ENCODE measurements at regions not wholly inside any gene's neighbourhood (a gene's known extent, or its start where the extent isn't known, plus 50 kb on each side); places are given as distances from the start of the nearest gene placed in this dataset.

- Mint-ChIP-seq H3K9me3 (no peaks in the 10 kb centered on the region), H3K36me3 (no peaks in the 10 kb centered on the region), H3K4me1 (peaks cover 11% of the 10 kb centered on the region), H3K4me3 (no peak overlapping the region), H3K27me3 (no peaks in the 10 kb centered on the region), H3K27ac (no peak overlapping the region)
- peak; percentile 81 for ATAC-seq
These were observed 250.3 kb upstream of the HTR2A start for GRCh38 chr13:47146991-47147811.

GRCh38 chr13:47146136-47146535 is 249.3 kb upstream of the HTR2A start:
- peaks cover 11% of the 10 kb centered on the region for H3K4me1 Mint-ChIP-seq
- H3K27me3 Mint-ChIP-seq, result no peaks in the 10 kb centered on the region
- no peaks in the 10 kb centered on the region for H3K36me3 Mint-ChIP-seq
- no peak overlapping the region for H3K4me3 Mint-ChIP-seq
- ATAC-seq, result no peak
- no peaks in the 10 kb centered on the region for H3K9me3 Mint-ChIP-seq
- no peak overlapping the region for H3K27ac Mint-ChIP-seq

GRCh38 chr13:47144782-47145181 is 247.9 kb upstream of the HTR2A start:
- no peaks in the 10 kb centered on the region for H3K27me3 Mint-ChIP-seq
- no peak for ATAC-seq
- H3K9me3 Mint-ChIP-seq, result no peaks in the 10 kb centered on the region
- H3K4me3 Mint-ChIP-seq, result no peak overlapping the region
- H3K27ac Mint-ChIP-seq, result no peak overlapping the region
- H3K36me3 Mint-ChIP-seq, result no peaks in the 10 kb centered on the region
- H3K4me1 Mint-ChIP-seq, result peaks cover 16% of the 10 kb centered on the region

GRCh38 chr13:47142105-47142504 is 245.3 kb upstream of the HTR2A start:
- Mint-ChIP-seq H3K4me3 (no peak overlapping the region), H3K9me3 (no peaks in the 10 kb centered on the region), H3K27ac (no peak overlapping the region), H3K36me3 (no peaks in the 10 kb centered on the region), H3K4me1 (peaks cover 16% of the 10 kb centered on the region), H3K27me3 (no peaks in the 10 kb centered on the region)
- ATAC-seq, result no peak

GRCh38 chr13:47139519-47139918 is 242.7 kb upstream of the HTR2A start:
- no peaks in the 10 kb centered on the region for H3K9me3 Mint-ChIP-seq
- ATAC-seq, result peak; percentile 59
- H3K27me3 Mint-ChIP-seq, result peaks cover 9% of the 10 kb centered on the region
- H3K27ac Mint-ChIP-seq, result no peak overlapping the region
- H3K36me3 Mint-ChIP-seq, result no peaks in the 10 kb centered on the region
- no peak overlapping the region for H3K4me3 Mint-ChIP-seq
- H3K4me1 Mint-ChIP-seq, result peaks cover 9% of the 10 kb centered on the region

- H3K9me3 Mint-ChIP-seq, result no peaks in the 10 kb centered on the region
- H3K36me3 Mint-ChIP-seq, result no peaks in the 10 kb centered on the region
- H3K27me3 Mint-ChIP-seq, result peaks cover 16% of the 10 kb centered on the region
- no peak overlapping the region for H3K27ac Mint-ChIP-seq
- H3K4me1 Mint-ChIP-seq, result peaks cover 9% of the 10 kb centered on the region
- no peak for ATAC-seq
- no peak overlapping the region for H3K4me3 Mint-ChIP-seq
These were observed 239.7 kb upstream of the HTR2A start for GRCh38 chr13:47136504-47136941.

- Mint-ChIP-seq H3K27ac (no peak overlapping the region), H3K9me3 (no peaks in the 10 kb centered on the region), H3K4me3 (no peak overlapping the region), H3K27me3 (peaks cover 16% of the 10 kb centered on the region), H3K4me1 (peaks cover 9% of the 10 kb centered on the region), H3K36me3 (no peaks in the 10 kb centered on the region)
- ATAC-seq, result no peak
These were observed 239.1 kb upstream of the HTR2A start for GRCh38 chr13:47135800-47136503.

- Mint-ChIP-seq H3K36me3 (no peaks in the 10 kb centered on the region), H3K4me3 (no peak overlapping the region), H3K27ac (no peak overlapping the region), H3K9me3 (no peaks in the 10 kb centered on the region), H3K27me3 (peaks cover 16% of the 10 kb centered on the region), H3K4me1 (peaks cover 6% of the 10 kb centered on the region)
- ATAC-seq, result no peak
These were observed 238.2 kb upstream of the HTR2A start for GRCh38 chr13:47134939-47135489.

- Mint-ChIP-seq H3K9me3 (no peaks in the 10 kb centered on the region), H3K4me3 (no peak overlapping the region), H3K27ac (no peak overlapping the region), H3K4me1 (no peaks in the 10 kb centered on the region), H3K27me3 (peaks cover 25% of the 10 kb centered on the region), H3K36me3 (no peaks in the 10 kb centered on the region)
- no peak for ATAC-seq
These were observed 236.2 kb upstream of the HTR2A start for GRCh38 chr13:47133011-47133445.

GRCh38 chr13:47129461-47129860 is 232.6 kb upstream of the HTR2A start:
- H3K9me3 Mint-ChIP-seq, result no peaks in the 10 kb centered on the region
- H3K27me3 Mint-ChIP-seq, result peaks cover 17% of the 10 kb centered on the region
- H3K4me3 Mint-ChIP-seq, result no peak overlapping the region
- ATAC-seq, result no peak
- H3K4me1 Mint-ChIP-seq, result no peaks in the 10 kb centered on the region
- no peak overlapping the region for H3K27ac Mint-ChIP-seq
- no peaks in the 10 kb centered on the region for H3K36me3 Mint-ChIP-seq

- Mint-ChIP-seq H3K9me3 (no peaks in the 10 kb centered on the region), H3K36me3 (no peaks in the 10 kb centered on the region), H3K4me1 (no peaks in the 10 kb centered on the region), H3K4me3 (no peak overlapping the region), H3K27me3 (peaks cover 9% of the 10 kb centered on the region), H3K27ac (no peak overlapping the region)
- ATAC-seq, result no peak
These were observed 229.6 kb upstream of the HTR2A start for GRCh38 chr13:47126432-47126831.

- H3K27ac Mint-ChIP-seq, result no peak overlapping the region
- no peak overlapping the region for H3K4me3 Mint-ChIP-seq
- no peaks in the 10 kb centered on the region for H3K27me3 Mint-ChIP-seq
- H3K36me3 Mint-ChIP-seq, result no peaks in the 10 kb centered on the region
- H3K9me3 Mint-ChIP-seq, result no peaks in the 10 kb centered on the region
- no peak for ATAC-seq
- no peaks in the 10 kb centered on the region for H3K4me1 Mint-ChIP-seq
These were observed 224.4 kb upstream of the HTR2A start for GRCh38 chr13:47121092-47121763.

GRCh38 chr13:47120282-47120681 is 223.4 kb upstream of the HTR2A start:
- Mint-ChIP-seq H3K27me3 (no peaks in the 10 kb centered on the region), H3K4me1 (no peaks in the 10 kb centered on the region), H3K4me3 (no peak overlapping the region), H3K9me3 (no peaks in the 10 kb centered on the region), H3K27ac (no peak overlapping the region), H3K36me3 (no peaks in the 10 kb centered on the region)
- no peak for ATAC-seq

- Mint-ChIP-seq H3K27me3 (no peaks in the 10 kb centered on the region), H3K9me3 (no peaks in the 10 kb centered on the region), H3K4me3 (no peak overlapping the region), H3K36me3 (no peaks in the 10 kb centered on the region), H3K27ac (no peak overlapping the region), H3K4me1 (no peaks in the 10 kb centered on the region)
- no peak for ATAC-seq
These were observed 222.9 kb upstream of the HTR2A start for GRCh38 chr13:47119575-47120235.

- H3K9me3 Mint-ChIP-seq, result no peaks in the 10 kb centered on the region
- no peaks in the 10 kb centered on the region for H3K4me1 Mint-ChIP-seq
- H3K27ac Mint-ChIP-seq, result no peak overlapping the region
- ATAC-seq, result no peak
- no peaks in the 10 kb centered on the region for H3K36me3 Mint-ChIP-seq
- no peak overlapping the region for H3K4me3 Mint-ChIP-seq
- no peaks in the 10 kb centered on the region for H3K27me3 Mint-ChIP-seq
These were observed 220.4 kb upstream of the HTR2A start for GRCh38 chr13:47117268-47117667.

All from stimulated activated memory B cell treated with anti-CD40 and anti-IgM and Interleukin-4, amounts not matched to agents 10 μg/mL and 1 μg/mL and 100 μg/mL, for 72 hours (primary cell).